ENCODE measurements at regions not wholly inside any gene's neighbourhood (a gene's known extent, or its start where the extent isn't known, plus 50 kb on each side); places are given as distances from the start of the nearest gene placed in this dataset.

- DNase-seq (ENCODE audit: low read depth, low spot score), result no peak
- H3K27ac ChIP-seq, result no peak overlapping the region
- H3K36me3 ChIP-seq (ENCODE audit: insufficient read depth, low read length), result no peaks in the 10 kb centered on the region
- no peak overlapping the region for H3K9ac ChIP-seq (ENCODE audit: insufficient read length)
- no peaks in the 10 kb centered on the region for H3K9me3 ChIP-seq (ENCODE audit: low read depth, low read length)
- H3K4me3 ChIP-seq, result no peak overlapping the region
- TF ChIP-seq EZH2 (IDR thresholded peaks at IDR 0.05) (no peak), POLR2AphosphoS5 (IDR thresholded peaks at IDR 0.05; ENCODE audit: borderline replicate concordance, low read depth, low read length) (no peak), FOXP2 (optimal IDR thresholded peaks at IDR 0.05; ENCODE audit: control extremely low read depth, extremely low read length, insufficient read depth) (no peak)
Observed at GRCh38 chr3:135860761-135861160, 104.8 kb upstream of the PPP2R3A start.

DNA sequence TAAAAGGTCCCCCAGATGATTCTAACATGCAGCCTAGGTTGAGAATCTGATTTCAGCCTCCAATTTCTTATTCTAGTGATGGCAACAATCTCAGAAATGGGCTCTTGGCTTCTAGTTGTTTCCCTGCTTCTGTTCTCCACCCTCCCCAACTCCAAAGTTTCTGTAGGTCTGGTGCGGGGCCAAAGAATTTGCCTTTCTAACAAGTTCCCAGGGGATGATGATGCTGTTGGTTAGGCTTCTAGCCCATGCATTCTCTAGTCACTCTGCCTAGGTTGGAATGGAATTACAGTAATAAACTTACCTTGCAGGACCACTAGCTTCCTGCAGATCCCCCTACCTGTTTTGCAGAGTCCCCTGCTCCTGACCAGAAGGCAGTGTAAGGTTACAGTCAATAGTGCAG is 103.2 kb upstream of the PPP2R3A start:
- DNase-seq (ENCODE audit: low read depth, low spot score), result no peak
- no peak overlapping the region for H3K9ac ChIP-seq (ENCODE audit: insufficient read length)
- no peaks in the 10 kb centered on the region for H3K36me3 ChIP-seq (ENCODE audit: insufficient read depth, low read length)
- TF ChIP-seq POLR2AphosphoS5 (IDR thresholded peaks at IDR 0.05; ENCODE audit: borderline replicate concordance, low read depth, low read length) (no peak), FOXP2 (optimal IDR thresholded peaks at IDR 0.05; ENCODE audit: control extremely low read depth, extremely low read length, insufficient read depth) (no peak)
- H3K9me3 ChIP-seq (ENCODE audit: low read depth, low read length), result no peaks in the 10 kb centered on the region
- H3K27ac ChIP-seq, result no peak overlapping the region
- no peak overlapping the region for H3K4me3 ChIP-seq

DNA sequence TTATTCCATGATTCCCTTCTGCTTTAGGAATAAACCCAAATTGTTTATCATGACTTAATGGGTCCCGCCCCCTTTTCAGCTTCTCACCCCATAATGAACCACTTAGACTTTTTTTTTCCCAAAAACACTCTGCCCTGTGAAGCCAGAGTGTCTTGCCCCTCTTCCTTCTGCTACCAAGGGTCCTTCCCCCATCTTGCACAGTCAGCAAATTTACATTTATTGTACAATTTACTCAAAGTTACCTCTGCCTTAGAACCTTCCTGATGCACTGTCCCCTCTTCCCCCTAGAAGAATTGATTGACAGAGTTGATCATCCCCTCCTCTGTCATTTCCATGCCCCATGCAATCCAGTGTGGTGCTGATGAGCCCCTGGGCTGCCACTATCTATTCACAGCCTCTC is 101.5 kb upstream of the PPP2R3A start:
- Histone ChIP-seq H3K36me3 (ENCODE audit: insufficient read depth, low read length) (no peaks in the 10 kb centered on the region), H3K9ac (ENCODE audit: insufficient read length) (no peak overlapping the region), H3K27ac (no peak overlapping the region), H3K9me3 (ENCODE audit: low read depth, low read length) (no peaks in the 10 kb centered on the region), H3K4me3 (no peak overlapping the region)
- DNase-seq (ENCODE audit: low read depth, low spot score), result no peak
- TF ChIP-seq FOXP2 (optimal IDR thresholded peaks at IDR 0.05; ENCODE audit: control extremely low read depth, extremely low read length, insufficient read depth) (no peak), POLR2AphosphoS5 (IDR thresholded peaks at IDR 0.05; ENCODE audit: borderline replicate concordance, low read depth, low read length) (no peak), EZH2 (IDR thresholded peaks at IDR 0.05) (no peak)

DNA sequence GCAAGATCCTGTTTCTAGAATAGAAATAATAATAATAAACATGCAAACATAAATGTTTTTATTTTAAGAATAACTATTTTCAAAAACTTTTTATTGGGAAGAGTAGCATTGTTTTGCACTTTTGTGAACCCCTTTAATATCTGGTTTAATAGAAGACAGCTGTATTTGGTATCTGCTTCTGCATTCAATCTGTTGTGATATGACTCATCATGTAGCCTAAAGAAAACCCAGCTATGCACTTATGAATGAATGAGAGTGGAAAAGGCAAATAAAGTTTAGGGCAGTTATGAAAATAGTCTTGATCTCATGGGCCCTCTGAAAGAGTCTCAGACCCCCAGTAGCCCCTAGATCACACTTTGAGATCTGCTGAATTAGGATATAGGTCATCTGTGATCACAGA is 100.4 kb upstream of the PPP2R3A start:
- Histone ChIP-seq H3K36me3 (ENCODE audit: insufficient read depth, low read length) (no peaks in the 10 kb centered on the region), H3K9ac (ENCODE audit: insufficient read length) (no peak overlapping the region), H3K9me3 (ENCODE audit: low read depth, low read length) (no peaks in the 10 kb centered on the region), H3K4me3 (no peak overlapping the region), H3K27ac (no peak overlapping the region)
- TF ChIP-seq POLR2AphosphoS5 (IDR thresholded peaks at IDR 0.05; ENCODE audit: borderline replicate concordance, low read depth, low read length) (no peak), EZH2 (IDR thresholded peaks at IDR 0.05) (no peak), FOXP2 (optimal IDR thresholded peaks at IDR 0.05; ENCODE audit: control extremely low read depth, extremely low read length, insufficient read depth) (no peak)
- DNase-seq (ENCODE audit: low read depth, low spot score), result no peak

DNA sequence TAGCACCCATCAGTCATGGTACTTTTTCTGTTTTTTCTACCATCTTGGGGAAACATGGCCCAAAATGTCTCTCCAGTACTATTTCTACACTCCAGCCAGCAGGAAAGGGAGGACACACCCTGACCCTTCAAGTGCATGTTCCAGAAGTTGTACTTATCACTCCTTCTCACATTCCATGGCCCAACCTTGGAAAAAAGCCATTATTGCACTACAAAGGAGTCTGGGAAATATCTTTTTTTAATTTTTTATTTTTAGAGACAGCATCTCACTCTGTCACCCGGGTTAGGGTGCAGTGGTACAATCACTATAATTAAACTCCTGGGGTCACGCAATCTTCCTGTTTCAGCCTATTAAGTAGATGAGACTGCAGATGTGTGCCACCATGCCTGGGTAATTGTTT is 100.0 kb upstream of the PPP2R3A start:
- no peak overlapping the region for H3K4me3 ChIP-seq
- H3K36me3 ChIP-seq (ENCODE audit: insufficient read depth, low read length), result no peaks in the 10 kb centered on the region
- no peak for DNase-seq (ENCODE audit: low read depth, low spot score)
- H3K9ac ChIP-seq (ENCODE audit: insufficient read length), result no peak overlapping the region
- TF ChIP-seq EZH2 (IDR thresholded peaks at IDR 0.05) (no peak), POLR2AphosphoS5 (IDR thresholded peaks at IDR 0.05; ENCODE audit: borderline replicate concordance, low read depth, low read length) (no peak), FOXP2 (optimal IDR thresholded peaks at IDR 0.05; ENCODE audit: control extremely low read depth, extremely low read length, insufficient read depth) (no peak)
- H3K27ac ChIP-seq, result no peak overlapping the region
- H3K9me3 ChIP-seq (ENCODE audit: low read depth, low read length), result no peaks in the 10 kb centered on the region

- Histone ChIP-seq H3K4me3 (no peak overlapping the region), H3K27ac (no peak overlapping the region), H3K9ac (ENCODE audit: insufficient read length) (no peak overlapping the region), H3K36me3 (ENCODE audit: insufficient read depth, low read length) (no peaks in the 10 kb centered on the region), H3K9me3 (ENCODE audit: low read depth, low read length) (no peaks in the 10 kb centered on the region)
- TF ChIP-seq POLR2AphosphoS5 (IDR thresholded peaks at IDR 0.05; ENCODE audit: borderline replicate concordance, low read depth, low read length) (no peak), FOXP2 (optimal IDR thresholded peaks at IDR 0.05; ENCODE audit: control extremely low read depth, extremely low read length, insufficient read depth) (no peak), EZH2 (IDR thresholded peaks at IDR 0.05) (no peak)
- no peak for DNase-seq (ENCODE audit: low read depth, low spot score)
Observed at GRCh38 chr3:135867911-135868310, 97.6 kb upstream of the PPP2R3A start.

GRCh38 chr3:135868801-135869200 is 96.7 kb upstream of the PPP2R3A start:
- Histone ChIP-seq H3K4me3 (no peak overlapping the region), H3K9me3 (ENCODE audit: low read depth, low read length) (no peaks in the 10 kb centered on the region), H3K27ac (no peak overlapping the region), H3K9ac (ENCODE audit: insufficient read length) (no peak overlapping the region), H3K36me3 (ENCODE audit: insufficient read depth, low read length) (no peaks in the 10 kb centered on the region)
- no peak for DNase-seq (ENCODE audit: low read depth, low spot score)
- no peak for TF ChIP-seq FOXP2 (optimal IDR thresholded peaks at IDR 0.05; ENCODE audit: control extremely low read depth, extremely low read length, insufficient read depth)

DNA sequence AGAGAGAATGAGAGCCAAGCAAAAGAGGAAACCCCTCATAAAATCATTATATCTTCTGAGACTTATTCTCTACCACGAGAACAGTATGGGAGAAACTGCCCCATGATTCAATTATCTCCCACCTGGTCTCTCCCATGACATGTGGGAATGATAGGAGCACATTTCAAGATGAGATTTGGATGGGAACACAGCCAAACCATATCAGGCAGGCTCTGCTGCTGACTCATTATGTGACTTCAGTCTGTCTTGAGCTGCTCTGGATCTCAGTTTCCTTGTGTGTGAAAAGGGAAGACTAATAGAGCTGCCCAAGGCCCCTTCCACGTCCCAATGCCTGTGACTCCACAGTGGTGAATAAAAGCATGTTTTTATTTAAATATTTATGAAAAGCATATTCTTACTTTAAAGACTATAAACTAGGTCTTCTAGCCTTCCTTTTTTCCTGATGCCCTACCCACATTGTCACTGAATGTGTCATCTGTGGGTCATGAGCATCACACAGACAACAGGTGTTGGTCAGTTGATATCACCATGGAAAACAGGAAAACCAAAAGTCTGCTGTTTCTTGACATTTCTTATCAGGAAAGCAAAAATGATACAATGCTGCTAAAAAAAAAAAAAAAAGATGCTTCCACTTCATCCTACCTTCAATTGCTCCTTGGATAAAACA is 96.0 kb upstream of the PPP2R3A start:
- Histone ChIP-seq H3K9me3 (ENCODE audit: low read depth, low read length) (no peaks in the 10 kb centered on the region), H3K36me3 (ENCODE audit: insufficient read depth, low read length) (no peaks in the 10 kb centered on the region), H3K27ac (no peak overlapping the region), H3K4me3 (no peak overlapping the region), H3K9ac (ENCODE audit: insufficient read length) (no peak overlapping the region)
- DNase-seq (ENCODE audit: low read depth, low spot score), result no peak
- no peak for TF ChIP-seq EZH2 (IDR thresholded peaks at IDR 0.05)
- no peak for TF ChIP-seq POLR2AphosphoS5 (IDR thresholded peaks at IDR 0.05; ENCODE audit: borderline replicate concordance, low read depth, low read length)
- no peak for TF ChIP-seq FOXP2 (optimal IDR thresholded peaks at IDR 0.05; ENCODE audit: control extremely low read depth, extremely low read length, insufficient read depth)

DNA sequence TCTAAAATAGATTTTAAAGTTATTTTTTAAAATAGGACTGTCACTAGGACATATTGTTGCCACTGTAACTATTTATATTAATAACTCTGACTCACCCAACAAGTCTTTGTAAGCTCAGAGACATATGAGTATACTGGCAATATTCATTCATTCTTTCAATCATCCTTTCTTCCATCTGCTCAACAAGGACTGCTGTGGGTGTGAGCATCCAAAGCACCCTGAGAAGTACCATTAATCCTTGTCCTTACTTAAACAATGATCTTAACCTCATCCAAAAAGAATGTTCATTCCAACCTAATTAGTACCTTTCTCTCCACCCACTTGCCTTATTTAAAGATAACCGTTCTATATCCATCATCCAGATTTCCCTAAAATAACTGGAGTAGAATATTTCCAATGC is 94.2 kb upstream of the PPP2R3A start:
- no peaks in the 10 kb centered on the region for H3K36me3 ChIP-seq (ENCODE audit: insufficient read depth, low read length)
- no peak overlapping the region for H3K9ac ChIP-seq (ENCODE audit: insufficient read length)
- no peak overlapping the region for H3K27ac ChIP-seq
- no peak overlapping the region for H3K4me3 ChIP-seq
- H3K9me3 ChIP-seq (ENCODE audit: low read depth, low read length), result no peaks in the 10 kb centered on the region
- no peak for DNase-seq (ENCODE audit: low read depth, low spot score)
- TF ChIP-seq POLR2AphosphoS5 (IDR thresholded peaks at IDR 0.05; ENCODE audit: borderline replicate concordance, low read depth, low read length) (no peak), FOXP2 (optimal IDR thresholded peaks at IDR 0.05; ENCODE audit: control extremely low read depth, extremely low read length, insufficient read depth) (no peak), EZH2 (IDR thresholded peaks at IDR 0.05) (no peak)

All from SK-N-MC (cell line).